IPS DF 4.7 (cell line): ENCODE measurements at regions not wholly inside any gene's neighbourhood (a gene's known extent, or its start where the extent isn't known, plus 50 kb on each side); places are given as distances from the start of the nearest gene placed in this dataset.

Experiments
- DNase-seq: peaks from one replicate; pipeline ENCODE4 v3.0.0-alpha.2; 2013; ENCODE audit warnings: low spot score; ENCODE audit errors: extremely low read depth

DNA sequence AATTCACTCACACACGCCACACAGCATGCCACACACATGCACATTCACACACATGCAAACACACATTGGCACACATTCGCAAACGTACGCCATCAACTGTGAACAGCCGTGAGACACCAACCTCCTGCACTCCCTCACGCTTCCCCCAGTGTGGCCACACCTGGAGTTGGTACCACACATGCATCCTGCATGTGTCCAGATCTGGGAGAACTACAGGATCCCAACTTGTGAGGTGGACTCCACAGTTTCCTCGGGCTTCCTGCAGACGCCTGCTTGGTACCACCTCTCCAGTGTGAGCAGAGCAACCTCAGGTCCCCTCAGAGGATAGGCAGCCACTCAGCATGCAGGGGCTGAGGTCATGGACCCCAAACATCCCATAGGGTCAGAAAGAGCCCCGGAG, 239.0 kb downstream of the EIPR1 start:
- no peak for DNase-seq

DNA sequence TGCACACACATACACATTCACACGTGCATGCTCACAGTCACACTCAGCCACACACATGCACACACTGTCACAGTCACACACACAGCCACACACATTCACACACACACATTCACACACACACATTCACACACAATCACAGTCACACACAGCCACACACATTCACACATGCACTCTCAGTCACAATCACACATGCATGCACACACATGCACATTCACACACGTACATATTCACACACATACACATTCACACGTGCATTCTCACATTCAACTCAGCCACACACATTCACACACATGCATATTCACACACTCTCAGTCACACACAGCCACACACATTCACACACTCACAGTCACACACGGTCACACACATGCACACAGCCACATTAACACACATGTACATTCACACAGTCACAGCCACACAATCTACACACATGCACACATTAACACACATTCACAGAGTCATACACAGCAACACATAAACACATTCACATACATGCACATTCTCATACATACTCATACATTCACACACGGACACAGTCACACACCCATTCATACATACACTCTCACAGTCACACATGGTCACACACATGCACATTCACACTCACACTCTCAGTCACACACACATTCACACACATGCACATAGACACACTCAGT, 239.8 kb downstream of the EIPR1 start:
- DNase-seq, result no peak

DNA sequence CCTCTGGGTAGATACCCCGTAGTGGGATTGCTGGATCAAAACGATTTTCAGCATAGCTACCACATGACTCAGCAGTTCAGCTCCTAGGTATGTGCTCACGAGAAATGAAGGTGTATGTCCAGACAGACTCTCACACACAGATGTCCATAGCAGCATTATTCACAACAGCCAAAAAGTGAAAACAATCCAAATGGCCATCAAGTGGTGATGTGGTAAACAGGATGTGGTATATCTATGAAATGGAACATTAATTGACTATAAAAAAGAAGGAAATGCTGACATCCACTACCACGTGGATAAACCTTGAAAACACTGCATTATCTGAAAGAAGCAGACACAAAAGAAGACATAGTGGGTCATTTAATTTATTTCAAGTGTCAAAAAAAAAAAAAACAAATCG, 241.9 kb downstream of the EIPR1 start:
- DNase-seq, result no peak

DNA sequence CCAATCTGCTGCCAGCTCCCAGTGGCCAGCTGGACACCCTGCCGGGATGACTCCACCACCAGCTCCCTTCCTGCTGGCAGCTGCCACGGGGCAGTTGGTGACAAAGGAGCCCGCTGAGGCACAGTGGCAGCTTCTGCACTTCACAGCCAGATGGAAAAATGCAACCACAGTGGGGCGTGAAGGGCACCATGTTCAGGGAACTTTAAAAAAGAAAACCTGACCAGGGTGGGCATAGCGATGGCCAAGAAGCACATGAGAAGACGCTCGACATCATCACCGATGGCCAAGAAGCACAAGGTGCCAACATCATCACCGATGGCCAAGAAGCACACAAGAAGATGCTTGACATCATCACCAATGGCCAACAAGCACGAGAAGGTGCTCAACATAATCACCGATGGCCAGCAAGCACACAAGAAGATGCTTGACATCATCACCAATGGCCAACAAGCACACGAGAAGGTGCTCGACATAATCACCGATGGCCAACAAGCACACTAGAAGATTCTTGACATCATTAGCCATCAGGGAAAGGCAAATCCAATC, 243.5 kb downstream of the EIPR1 start:
- DNase-seq, result no peak

DNA sequence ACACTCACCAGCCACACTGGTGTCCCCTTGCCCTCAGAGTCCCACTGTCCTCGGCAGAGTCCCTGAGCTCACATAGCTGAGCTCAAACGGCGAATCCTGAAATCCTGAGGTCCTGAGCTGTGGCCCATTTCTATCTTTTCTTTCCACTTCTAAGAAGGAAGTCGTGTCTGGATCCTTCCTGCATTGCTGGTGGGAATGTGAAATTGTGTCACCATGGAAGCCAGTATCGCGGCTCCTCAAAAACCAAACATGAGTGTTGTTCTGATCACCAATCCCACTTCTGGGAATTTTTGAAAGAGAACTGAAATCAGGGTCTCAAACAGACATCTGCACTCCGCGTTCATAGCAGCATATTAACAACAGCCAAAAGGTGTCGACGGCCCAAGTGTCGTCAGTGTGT, 244.7 kb downstream of the EIPR1 start:
- no peak for DNase-seq

DNA sequence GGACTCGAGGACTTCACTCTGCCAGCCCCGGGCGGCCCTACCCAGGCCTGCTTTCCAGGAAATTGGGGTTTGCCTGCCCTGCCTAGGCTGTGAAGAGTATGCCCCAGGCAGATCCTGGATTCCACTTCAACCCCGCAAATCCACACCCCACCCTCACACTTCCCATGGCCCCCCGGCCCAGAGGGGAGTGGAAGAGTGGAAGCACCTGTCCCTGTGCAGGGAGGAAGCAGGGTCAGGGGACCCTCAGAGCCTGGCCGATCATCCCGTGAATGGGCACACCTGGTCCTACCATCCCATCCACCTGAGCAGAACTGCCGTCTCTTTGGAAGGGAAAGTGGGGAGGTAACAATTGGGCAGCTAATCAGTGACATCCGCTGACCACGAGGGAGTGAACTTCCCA, 245.2 kb downstream of the EIPR1 start:
- no peak for DNase-seq

DNA sequence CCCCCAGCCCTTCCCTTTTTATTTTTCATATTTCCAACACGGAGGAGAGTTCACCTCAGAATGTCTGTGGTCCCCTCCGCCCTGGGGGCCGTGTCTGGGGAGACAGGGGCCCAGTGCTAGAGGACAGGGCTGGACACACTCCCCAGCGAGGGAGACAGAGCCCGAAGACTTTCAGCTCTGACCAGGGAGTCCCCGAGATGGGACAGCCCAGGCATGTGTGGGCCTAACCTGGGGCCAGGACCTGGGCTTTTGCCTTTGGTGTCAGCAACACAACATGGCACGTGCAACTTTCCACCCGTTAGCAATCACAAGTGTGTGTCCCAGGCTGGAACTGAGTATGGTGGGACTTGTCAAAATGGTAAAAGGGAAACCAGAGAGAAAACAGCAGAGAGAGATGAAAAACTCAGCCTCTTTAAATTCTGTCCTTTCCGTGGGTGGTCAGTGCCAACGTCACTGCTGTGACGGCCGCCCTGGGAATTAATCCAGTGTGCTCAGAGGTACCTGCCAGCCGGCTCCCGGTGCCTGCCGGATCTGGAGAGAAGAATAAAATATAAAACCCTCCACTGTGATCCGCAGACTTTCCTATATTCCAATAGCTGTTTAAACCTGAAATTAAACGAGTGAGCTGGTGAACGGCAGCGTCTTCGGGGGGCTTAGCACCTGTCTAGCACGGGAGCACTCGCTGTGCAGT, 245.8 kb downstream of the EIPR1 start:
- no peak for DNase-seq

DNA sequence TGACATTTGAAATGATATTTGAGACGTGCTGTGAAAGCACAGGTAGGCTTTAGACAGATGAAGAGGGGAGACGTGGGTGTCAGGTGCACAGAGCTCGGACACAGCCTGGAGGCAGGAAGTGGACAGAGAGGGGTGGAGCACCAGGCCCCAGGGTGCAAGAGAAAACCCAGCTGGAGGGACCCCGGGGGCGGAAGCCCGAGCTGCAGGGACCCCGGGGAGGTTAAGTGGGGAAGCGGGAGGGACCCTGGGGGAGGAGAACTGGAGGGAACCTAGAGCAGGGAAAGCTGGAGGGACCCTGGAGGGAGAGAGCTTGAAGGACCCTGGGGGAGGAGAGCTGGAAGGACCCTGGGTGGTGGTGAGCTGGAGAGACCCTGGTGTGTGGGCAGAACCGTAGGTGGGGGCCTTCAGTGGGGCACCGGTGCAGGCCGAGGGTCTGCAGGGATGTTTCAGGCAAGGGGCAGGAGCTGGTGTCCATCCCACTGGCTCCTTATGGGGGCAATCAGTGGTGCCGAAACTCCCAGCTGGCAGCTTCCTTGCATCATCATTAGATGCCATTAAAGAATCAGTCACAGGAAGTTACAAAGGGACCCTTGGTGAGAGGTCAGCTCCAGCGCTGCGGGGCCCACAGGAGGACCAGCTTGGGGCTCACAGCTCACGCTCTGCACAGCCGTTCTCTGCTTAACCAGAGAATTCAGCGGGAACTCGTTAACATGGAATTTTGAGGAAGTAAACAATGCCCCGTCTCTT, 246.6 kb downstream of the EIPR1 start:
- DNase-seq, result no peak

DNA sequence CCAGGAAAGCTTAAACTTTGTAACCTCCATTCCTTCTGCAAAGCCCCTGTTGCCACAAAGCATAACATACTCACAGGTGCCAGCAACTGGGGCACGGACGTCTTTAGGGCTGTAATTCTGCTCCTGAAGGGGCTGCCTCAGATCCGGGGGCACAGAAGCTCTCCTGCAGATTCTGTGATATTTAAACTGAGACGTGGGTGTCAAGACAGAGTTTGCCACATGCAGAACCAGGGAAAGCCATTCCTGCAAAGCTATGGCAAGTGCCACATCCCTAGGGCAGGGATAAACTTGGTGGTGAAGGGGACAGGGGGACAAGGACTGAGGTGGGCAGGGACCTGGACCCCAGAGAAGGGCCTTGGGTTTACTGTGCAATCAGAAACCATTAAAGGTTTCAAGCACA, 247.2 kb downstream of the EIPR1 start:
- no peak for DNase-seq

DNA sequence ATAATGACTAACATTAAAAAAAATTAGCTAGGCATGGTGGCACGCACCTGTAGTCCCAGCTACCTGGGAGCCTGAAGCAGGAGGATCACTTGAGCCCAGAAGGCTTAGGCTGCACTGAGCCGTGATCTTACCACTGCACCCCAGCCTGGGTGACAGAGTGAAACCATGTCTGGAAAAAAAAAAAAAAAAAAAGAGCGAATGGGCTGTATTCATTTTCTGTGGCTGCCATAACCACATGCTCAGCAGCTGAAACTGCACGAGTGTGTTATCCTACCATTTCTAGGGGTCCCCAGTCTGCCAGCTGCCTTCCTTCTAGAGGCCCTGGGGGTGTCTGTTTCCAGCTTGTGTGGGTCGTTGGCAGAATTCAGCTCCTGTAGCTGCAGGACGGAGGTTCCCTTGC, 247.8 kb downstream of the EIPR1 start:
- no peak for DNase-seq

DNA sequence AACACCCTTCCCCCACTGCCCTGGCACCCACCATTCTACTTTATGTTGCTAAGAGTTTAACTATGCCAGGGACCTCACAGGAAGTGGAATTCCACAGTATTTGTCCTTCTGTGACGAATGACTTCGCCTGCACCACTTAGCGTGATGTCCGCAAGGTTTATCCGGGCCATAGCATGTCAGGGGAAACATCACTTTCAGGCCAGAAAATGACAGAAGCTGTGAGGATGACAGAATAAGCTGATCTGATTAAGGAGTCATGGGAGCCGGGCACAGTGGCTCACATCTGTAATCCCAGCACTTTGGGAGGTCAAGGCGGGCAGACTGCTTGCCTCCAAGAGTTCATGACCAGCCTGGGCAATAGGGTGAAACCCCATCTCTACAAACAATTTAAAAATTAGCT, 248.8 kb downstream of the EIPR1 start:
- no peak for DNase-seq

DNA sequence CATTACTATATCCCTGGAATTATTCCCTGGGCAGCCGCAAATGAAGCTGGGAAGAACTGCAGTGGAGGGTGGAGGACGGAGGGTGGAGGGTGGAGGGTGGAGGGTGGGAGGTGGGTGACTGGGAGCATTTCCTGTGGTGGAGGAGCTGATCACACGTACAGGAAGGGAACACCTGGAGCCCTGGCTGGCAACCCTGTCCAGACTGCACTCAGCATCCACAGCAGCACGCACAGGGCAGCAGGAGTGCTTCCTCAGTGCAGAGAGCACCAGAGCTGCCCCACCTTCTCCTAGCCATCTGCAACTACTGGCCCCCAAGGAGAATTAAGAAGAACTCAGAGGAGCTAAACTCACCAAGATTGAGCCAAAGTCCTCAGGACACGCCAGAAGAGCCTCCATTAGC, 249.9 kb downstream of the EIPR1 start:
- DNase-seq, result no peak

DNA sequence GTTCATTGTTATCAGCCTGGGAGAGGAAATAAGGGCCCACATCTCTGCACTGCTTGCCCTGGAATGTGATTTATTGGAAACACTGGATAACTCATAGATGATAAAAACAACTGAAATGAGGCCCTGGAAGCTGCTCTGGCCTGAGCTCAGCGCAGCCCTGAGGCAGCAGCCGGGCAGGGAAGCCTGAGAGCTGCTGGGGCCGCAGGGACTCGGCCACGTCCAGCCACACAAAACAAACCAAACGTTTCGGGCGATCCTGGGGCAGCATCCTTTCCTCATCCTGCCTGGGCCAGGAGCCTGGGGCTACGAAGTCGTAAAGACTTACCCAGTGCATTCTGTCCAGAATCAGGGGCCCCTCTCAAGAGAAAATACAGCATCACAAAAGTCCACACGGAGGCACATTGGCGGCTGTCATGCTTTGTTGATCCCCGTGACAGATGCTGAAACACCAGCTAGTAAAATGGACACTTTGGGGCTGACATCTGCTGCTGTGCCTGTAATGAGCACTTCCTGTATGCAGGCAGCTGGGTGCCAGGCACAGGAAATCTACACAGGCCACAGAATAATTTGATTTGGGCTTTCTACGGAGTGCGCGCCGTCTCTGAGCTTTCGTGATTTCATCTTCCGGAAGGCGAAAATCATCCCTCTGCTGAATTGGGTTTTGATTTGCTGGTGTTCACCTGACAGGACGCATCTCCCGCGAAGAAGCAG, 250.6 kb downstream of the EIPR1 start:
- DNase-seq, result no peak

DNA sequence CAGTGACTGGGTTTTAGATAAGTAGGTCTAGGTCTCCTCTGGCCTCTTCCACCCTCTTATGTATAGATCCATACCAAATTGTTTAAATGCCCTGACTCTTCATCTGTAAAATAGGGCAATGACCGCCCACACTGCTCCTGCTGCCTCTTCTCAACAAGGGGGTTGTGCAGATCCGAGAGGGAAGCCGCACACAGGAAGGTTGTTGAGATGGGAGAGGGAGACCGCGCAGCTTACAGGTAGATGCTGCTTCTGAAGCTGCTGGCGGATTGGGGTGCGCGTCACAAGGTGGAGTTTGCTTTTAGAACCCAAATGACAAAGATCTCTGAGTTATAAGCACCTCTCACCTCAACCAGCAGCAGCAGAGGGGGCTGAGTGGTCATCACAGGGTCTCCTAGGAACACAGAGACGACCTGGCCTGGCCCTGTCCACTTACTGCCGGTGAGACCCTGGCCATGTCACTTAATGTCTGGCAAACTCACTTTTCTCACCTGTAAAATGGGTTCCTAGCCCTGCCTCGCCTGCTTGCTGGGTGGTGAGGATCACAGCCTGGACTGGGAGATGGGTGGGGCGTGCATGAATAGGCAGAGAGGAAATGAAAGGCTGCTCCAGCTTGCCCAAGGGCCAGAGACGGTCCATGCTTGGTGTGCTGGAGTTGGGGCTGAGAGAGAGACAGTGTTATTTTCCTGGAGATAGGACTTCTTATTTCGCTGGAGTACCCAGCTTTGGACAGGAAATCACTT, 251.3 kb downstream of the EIPR1 start:
- DNase-seq, result no peak

DNA sequence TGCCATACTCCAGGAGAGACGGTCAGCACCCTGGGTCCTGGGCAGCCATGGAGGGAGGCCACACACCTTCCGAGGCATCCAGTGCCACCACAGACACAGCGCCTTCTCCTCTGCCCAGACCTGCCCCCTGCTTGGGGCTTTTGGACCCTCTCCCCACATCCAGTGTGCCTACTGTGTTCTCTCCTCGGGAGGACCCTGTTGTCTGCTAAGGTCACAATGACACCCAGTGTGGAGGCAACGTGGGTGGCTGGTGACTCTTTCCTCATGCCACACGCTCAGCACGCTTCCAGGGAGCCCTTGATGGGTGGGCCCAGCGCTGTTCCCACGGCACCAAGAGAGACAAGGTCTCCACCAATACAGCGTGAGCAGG, 251.9 kb downstream of the EIPR1 start:
- no peak for DNase-seq

DNA sequence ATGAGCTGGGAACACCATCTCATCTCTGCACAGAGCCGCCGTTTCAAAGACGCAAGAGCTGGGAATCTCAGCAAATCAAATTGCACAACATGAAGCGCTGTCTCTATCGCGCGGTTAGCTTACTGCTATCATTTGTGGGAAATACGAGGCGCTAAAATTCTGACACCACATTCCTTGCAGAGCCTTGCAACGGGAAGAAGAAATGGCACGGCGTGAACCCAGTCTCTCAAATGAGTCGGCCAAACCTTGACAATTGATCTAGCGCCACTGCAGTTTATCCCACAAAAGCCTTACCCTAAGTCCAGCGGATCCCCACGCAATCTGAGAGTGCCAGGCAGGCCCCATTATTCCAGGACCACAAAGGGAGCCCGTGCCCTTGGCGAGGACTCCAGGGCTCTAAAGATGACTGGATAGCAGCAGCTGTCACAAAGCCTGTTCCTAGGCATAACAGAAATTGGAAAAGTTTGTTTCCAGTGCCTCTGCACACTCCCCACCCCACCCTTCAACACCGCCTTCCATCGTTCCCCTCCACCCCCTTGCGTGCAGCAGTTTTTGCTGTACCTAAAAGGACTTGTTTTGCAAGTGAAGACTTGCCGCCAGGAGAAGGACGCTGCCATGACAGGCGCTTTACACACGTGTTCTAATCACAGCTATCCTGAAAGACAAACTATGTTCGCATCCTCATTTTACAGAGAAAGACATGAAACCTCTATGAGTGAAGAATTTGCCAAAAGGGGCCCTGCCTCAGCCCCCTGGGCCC, 252.4 kb downstream of the EIPR1 start:
- no peak for DNase-seq

DNA sequence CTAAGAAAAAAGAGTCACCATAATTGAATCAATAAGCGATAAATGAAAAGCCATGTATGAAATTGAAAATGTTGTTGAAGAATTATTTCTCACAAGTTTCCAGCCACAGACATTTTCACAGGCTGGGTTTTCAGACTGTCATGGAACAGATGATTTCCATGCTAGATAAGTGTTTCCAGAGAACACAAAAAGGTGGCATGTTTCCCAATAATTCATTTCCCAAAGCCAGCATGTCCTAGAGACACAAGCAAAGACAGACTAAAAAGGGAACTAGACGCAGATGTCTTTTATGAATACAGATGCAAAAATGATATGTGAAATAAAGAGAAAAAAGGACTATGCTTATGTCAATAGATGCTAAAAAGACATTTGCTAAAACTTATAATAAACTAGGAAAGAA, 255.1 kb downstream of the EIPR1 start:
- no peak for DNase-seq

DNA sequence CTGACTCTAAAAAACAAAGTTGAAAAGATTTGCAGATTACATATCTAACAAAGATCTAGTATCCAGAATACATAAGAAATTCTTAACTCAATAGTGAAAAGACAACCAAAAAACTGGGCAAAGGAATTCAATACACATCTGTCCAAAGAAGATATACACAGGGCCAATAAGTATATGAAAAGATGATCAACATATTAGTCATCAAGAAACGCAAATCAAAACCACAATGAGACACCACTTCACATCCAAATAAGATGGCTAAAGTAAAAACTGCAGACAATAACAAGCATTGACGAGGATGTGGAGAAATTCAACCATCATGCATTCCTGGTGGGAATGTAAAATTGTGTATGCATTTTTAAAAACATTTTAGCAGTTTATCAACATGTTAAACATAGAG, 256.0 kb downstream of the EIPR1 start:
- DNase-seq, result no peak

DNA sequence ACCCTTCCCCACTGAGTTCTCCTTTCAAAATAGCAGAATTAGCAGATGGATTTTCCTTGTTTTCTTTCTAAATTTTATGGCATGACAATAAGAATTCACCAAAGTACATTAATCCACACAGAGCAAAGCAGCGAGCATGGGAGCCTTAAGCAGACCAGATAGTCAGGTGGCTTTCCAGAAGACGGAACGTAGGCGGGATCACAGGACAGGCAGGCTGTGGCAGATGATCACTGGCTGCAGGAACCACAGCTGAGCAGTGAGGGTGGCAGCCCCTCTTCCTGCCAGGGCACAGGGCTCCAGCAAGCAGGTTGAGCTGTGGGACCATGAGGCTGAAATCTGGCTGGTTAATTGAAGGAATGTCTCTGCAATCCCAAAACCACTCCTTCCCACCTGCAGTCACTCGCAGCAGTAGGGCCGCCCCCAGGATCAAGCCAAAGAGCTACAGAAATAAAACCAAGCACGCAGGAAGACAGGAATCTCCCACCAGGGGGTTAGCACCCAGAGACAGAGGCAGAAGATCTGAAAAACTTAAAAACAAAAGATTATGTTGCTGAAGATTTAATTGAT, 259.9 kb downstream of the EIPR1 start:
- DNase-seq, result no peak

DNA sequence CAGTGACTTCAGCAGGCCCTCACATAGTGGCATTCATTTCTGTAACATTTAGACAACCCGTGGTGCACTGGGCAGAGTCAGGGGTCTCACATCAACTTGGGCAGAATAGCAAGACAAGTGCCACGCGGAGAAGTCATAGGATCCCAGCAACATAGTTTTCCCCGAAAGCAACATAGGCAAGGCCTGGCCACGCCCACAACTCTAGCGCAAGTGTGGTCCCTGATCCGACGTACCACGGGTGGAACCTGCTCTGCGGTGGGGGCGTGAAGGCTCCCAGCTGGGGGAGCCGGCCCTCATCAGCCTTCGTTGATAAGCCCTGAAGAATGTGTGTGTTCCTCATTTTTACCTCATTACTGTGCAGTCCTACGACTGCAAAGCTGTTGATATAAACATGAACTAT, 261.2 kb downstream of the EIPR1 start:
- no peak for DNase-seq
